ENCODE measurements at regions not wholly inside any gene's neighbourhood (a gene's known extent, or its start where the extent isn't known, plus 50 kb on each side); places are given as distances from the start of the nearest gene placed in this dataset.

GRCh38 chr16:9549487-9549886, 458.0 kb downstream of the HAPSTR1 start:
- Mint-ChIP-seq H3K36me3 (ENCODE audit: low read depth) (no peaks in the 10 kb centered on the region), H3K4me3 (no peak overlapping the region), H3K27me3 (ENCODE audit: insufficient read depth, low read depth, poor library complexity) (no peaks in the 10 kb centered on the region), H3K27ac (no peak overlapping the region), H3K9me3 (no peaks in the 10 kb centered on the region; the same call in 2 of the 3 replicates), H3K4me1 (peaks cover 2% of the 10 kb centered on the region; the same call in 1 of the 3 replicates)
- H3K9me2 ChIP-seq (ENCODE audit: insufficient read depth), result peaks cover 6% of the 10 kb centered on the region
- H3K27me3 ChIP-seq (ENCODE audit: insufficient read depth), result no peaks in the 10 kb centered on the region
- no peak overlapping the region for H3K27ac ChIP-seq (ENCODE audit: low read depth)
- no peak overlapping the region for H3K4me2 ChIP-seq
- no peaks in the 10 kb centered on the region for H3F3A ChIP-seq (replicated peaks; ENCODE audit: low read depth)
- ATAC-seq (no peak), DNase-seq (ENCODE audit: low spot score) (no peak)
- TF ChIP-seq ETS1 (IDR thresholded peaks at IDR 0.05), result no peak
- TF ChIP-seq ZNF462 (CRISPR knock-in tag; IDR thresholded peaks at IDR 0.05), result no peak
- no peak for TF ChIP-seq POLR2AphosphoS5 (IDR thresholded peaks at IDR 0.05; ENCODE audit: low read depth)
- no peak for TF ChIP-seq ZNF114 (CRISPR knock-in tag; IDR thresholded peaks at IDR 0.05)
- no peaks in the 10 kb centered on the region for H3K4me1 ChIP-seq (ENCODE audit: insufficient read depth)
- H3K79me2 ChIP-seq (replicated peaks; ENCODE audit: insufficient read depth), result no peaks in the 10 kb centered on the region
- no peak overlapping the region for H3K4me3 ChIP-seq
- no peaks in the 10 kb centered on the region for H4K20me1 ChIP-seq (replicated peaks; ENCODE audit: insufficient read depth)
- H2AFZ ChIP-seq, result no peak overlapping the region
- H3K36me3 ChIP-seq (ENCODE audit: insufficient read depth), result no peaks in the 10 kb centered on the region

GRCh38 chr16:9555051-9555450, 463.6 kb downstream of the HAPSTR1 start:
- H3K4me1 ChIP-seq (ENCODE audit: insufficient read depth), result no peaks in the 10 kb centered on the region
- TF ChIP-seq ZNF114 (CRISPR knock-in tag; IDR thresholded peaks at IDR 0.05) (no peak), CTCF (conservative IDR thresholded peaks at IDR 0.05; ENCODE audit: low read depth in 2 of 2) (no peak), EZH2phosphoT487 (IDR thresholded peaks at IDR 0.05; ENCODE audit: unreplicated experiment) (no peak), STAT1 (IDR thresholded peaks at IDR 0.05; ENCODE audit: unreplicated experiment) (no peak), EZH2 (IDR thresholded peaks at IDR 0.05; ENCODE audit: low read depth, unreplicated experiment) (no peak), REST (IDR thresholded peaks at IDR 0.05; ENCODE audit: unreplicated experiment) (no peak)

More at GRCh38 chr16:9555051-9555450, 463.6 kb downstream of the HAPSTR1 start:
- H3K9me3 Mint-ChIP-seq, result peaks cover 9% of the 10 kb centered on the region; the same call in 2 of the 3 replicates
- H3K27ac ChIP-seq (ENCODE audit: low read depth), result no peak overlapping the region
- ATAC-seq (no peak), DNase-seq (ENCODE audit: low spot score) (no peak)
- no peak overlapping the region for H2AFZ ChIP-seq
- H3F3A ChIP-seq (replicated peaks; ENCODE audit: low read depth), result no peaks in the 10 kb centered on the region
- H3K4me3 Mint-ChIP-seq, result no peak overlapping the region
- no peaks in the 10 kb centered on the region for H3K36me3 ChIP-seq (ENCODE audit: insufficient read depth)
- no peaks in the 10 kb centered on the region for H3K27me3 Mint-ChIP-seq (ENCODE audit: insufficient read depth, low read depth, poor library complexity)
- H3K27me3 ChIP-seq (ENCODE audit: insufficient read depth), result no peaks in the 10 kb centered on the region
- no peaks in the 10 kb centered on the region; the same call in none of the 2 replicates for H3K9me2 ChIP-seq (ENCODE audit: insufficient read depth)
- no peak overlapping the region for H3K27ac Mint-ChIP-seq
- peaks cover 3% of the 10 kb centered on the region; the same call in 1 of the 3 replicates for H3K4me1 Mint-ChIP-seq
- no peaks in the 10 kb centered on the region for H4K20me1 ChIP-seq (replicated peaks; ENCODE audit: insufficient read depth)
- H3K4me2 ChIP-seq, result no peak overlapping the region
- H3K79me2 ChIP-seq (replicated peaks; ENCODE audit: insufficient read depth), result no peaks in the 10 kb centered on the region
- H3K4me3 ChIP-seq, result no peak overlapping the region
- peaks cover 7% of the 10 kb centered on the region; the same call in 2 of the 3 replicates for H3K36me3 Mint-ChIP-seq (ENCODE audit: low read depth)
